Neural cell (in vitro differentiated cells): ENCODE measurements at regions not wholly inside any gene's neighbourhood (a gene's known extent, or its start where the extent isn't known, plus 50 kb on each side); places are given as distances from the start of the nearest gene placed in this dataset.

Experiments used
- H2AFZ ChIP-seq: fragments of 200-600, 300-800 bp; sonication (generic), shearing (Covaris generic); 2 replicates; pipeline ENCODE4 v1.6.0; 2014; ENCODE audit warnings: low read depth, mild to moderate bottlenecking, antibody characterized with exemption, low read length, moderate library complexity
- H3F3A ChIP-seq: fragments of 200-600 bp; shearing (Covaris generic); 2 replicates; pipeline ENCODE4 v1.6.1; 2016; ENCODE audit warnings: mild to moderate bottlenecking, moderate library complexity, mixed read lengths, antibody characterized with exemption, low read length; ENCODE audit not compliant: insufficient read depth, poor library complexity, severe bottlenecking
- H3K27ac ChIP-seq: fragments of 200-600, 300-800 bp; sonication (generic), shearing (Covaris generic); 2 replicates; pipeline ENCODE4 v1.5.1; 2014; ENCODE audit warnings: mild to moderate bottlenecking, low read length, moderate library complexity
- H3K27me3 ChIP-seq: fragments of 300-800, 200-600 bp; sonication (generic), shearing (Covaris generic); 2 replicates; pipeline ENCODE4 v1.6.0; 2014; ENCODE audit warnings: mild to moderate bottlenecking, low read depth, low read length, moderate library complexity; ENCODE audit not compliant: insufficient read depth
- H3K36me3 ChIP-seq: fragments of 300-800, 200-600 bp; sonication (generic), shearing (Covaris generic); 2 replicates; pipeline ENCODE4 v1.5.1; 2014; ENCODE audit warnings: mild to moderate bottlenecking, antibody characterized with exemption, low read length, moderate library complexity; ENCODE audit not compliant: insufficient read depth
- H3K4me2 ChIP-seq: fragments of 300-800, 200-600 bp; sonication (generic), shearing (Covaris generic); 2 replicates; pipeline ENCODE4 v1.6.0; 2014; ENCODE audit warnings: mild to moderate bottlenecking, low read length
- H3K4me3 ChIP-seq: fragments of 300-800, 200-600 bp; sonication (generic), shearing (Covaris generic); 2 replicates; pipeline ENCODE4 v1.5.1; 2014; ENCODE audit warnings: mild to moderate bottlenecking, low read length, moderate library complexity
- H3K79me2 ChIP-seq: fragments of 200-600 bp; shearing (Covaris generic); replicated peaks from 2 replicates; pipeline ENCODE4 v1.6.0; 2014; ENCODE audit warnings: mild to moderate bottlenecking, low read length, moderate library complexity; ENCODE audit not compliant: insufficient read depth
- H3K9ac ChIP-seq: fragments of 300-800, 200-600 bp; sonication (generic), shearing (Covaris generic); 2 replicates; pipeline ENCODE4 v1.6.1; 2016; ENCODE audit warnings: mild to moderate bottlenecking, low read length, mixed read lengths
- H3K9me2 ChIP-seq: fragments of 200-600 bp; shearing (Covaris generic); 2 replicates; pipeline ENCODE4 v1.6.1; 2016; ENCODE audit warnings: mild to moderate bottlenecking, low read length, mixed read lengths; ENCODE audit not compliant: insufficient read depth
- H3K9me3 ChIP-seq: fragments of 200-600, 300-800 bp; sonication (generic), shearing (Covaris generic); 2 replicates; pipeline ENCODE4 v1.6.1; 2016; ENCODE audit warnings: mild to moderate bottlenecking, mixed run types, low read length, moderate library complexity, mixed read lengths
- H4K20me1 ChIP-seq: fragments of 200-600 bp; shearing (Covaris generic); 2 replicates; pipeline ENCODE4 v1.6.1; 2016; ENCODE audit warnings: mild to moderate bottlenecking, mixed run types; ENCODE audit not compliant: insufficient read depth
- CTCF ChIP-seq: fragments of 450-650 bp; IDR thresholded peaks from 2 replicates; pipeline ENCODE4 v1.5.1; 2014; ENCODE audit warnings: antibody characterized with exemption, mild to moderate bottlenecking, moderate library complexity; ENCODE audit not compliant: poor library complexity, severe bottlenecking
- EP300 ChIP-seq: fragments of 450-650 bp; conservative IDR thresholded peaks from 2 replicates; pipeline ENCODE4 v1.6.1; 2014; ENCODE audit warnings: antibody characterized with exemption, mild to moderate bottlenecking, moderate library complexity; ENCODE audit not compliant: poor library complexity, severe bottlenecking
- EZH2 ChIP-seq: fragments of 200-600, 300-800 bp; shearing (Covaris generic), sonication (generic); IDR thresholded peaks from 2 replicates; pipeline ENCODE4 v1.6.1; 2014; ENCODE audit warnings: antibody characterized with exemption, low read length, borderline replicate concordance, mild to moderate bottlenecking; ENCODE audit not compliant: insufficient read depth, poor library complexity, severe bottlenecking
- MXI1 ChIP-seq: fragments of 450-650 bp; conservative IDR thresholded peaks from 2 replicates; pipeline ENCODE4 v1.6.1; 2014; ENCODE audit warnings: antibody characterized with exemption, mild to moderate bottlenecking; ENCODE audit not compliant: poor library complexity, severe bottlenecking
- POLR2AphosphoS5 ChIP-seq: IDR thresholded peaks from 2 replicates; pipeline ENCODE4 v1.6.1; 2012
- RAD21 ChIP-seq: fragments of 450-650 bp; conservative IDR thresholded peaks from 2 replicates; pipeline ENCODE4 v1.6.1; 2014; ENCODE audit warnings: antibody characterized with exemption, mild to moderate bottlenecking, moderate library complexity
- REST ChIP-seq: IDR thresholded peaks from 2 replicates; pipeline ENCODE4 v1.6.1; 2012; ENCODE audit warnings: borderline replicate concordance
- SMC3 ChIP-seq: fragments of 450-650 bp; conservative IDR thresholded peaks from 2 replicates; pipeline ENCODE4 v1.6.1; 2014; ENCODE audit warnings: antibody characterized with exemption, mild to moderate bottlenecking, moderate library complexity; ENCODE audit not compliant: poor library complexity
- TAF1 ChIP-seq: IDR thresholded peaks from 2 replicates; pipeline ENCODE4 v1.6.1; 2012; ENCODE audit warnings: low read depth

- Histone ChIP-seq H2AFZ (no peak overlapping the region), H3K4me2 (no peak overlapping the region), H3F3A (no peaks in the 10 kb centered on the region), H3K79me2 (no peaks in the 10 kb centered on the region), H3K27me3 (no peaks in the 10 kb centered on the region), H3K36me3 (no peaks in the 10 kb centered on the region), H3K27ac (no peak overlapping the region), H3K9ac (no peak overlapping the region), H3K9me3 (no peaks in the 10 kb centered on the region), H3K4me3 (no peak overlapping the region), H4K20me1 (no peaks in the 10 kb centered on the region), H3K9me2 (no peaks in the 10 kb centered on the region)
- TF ChIP-seq POLR2AphosphoS5 = no peak
- TF ChIP-seq TAF1 = no peak
- TF ChIP-seq EZH2 = no peak
- TF ChIP-seq CTCF = peak; percentile 59
- peak; percentile 57 for TF ChIP-seq RAD21
- peak; percentile 58 for TF ChIP-seq SMC3
- TF ChIP-seq MXI1 = no peak
These were observed 63.1 kb upstream of the UBE3A start for GRCh38 chr15:25501828-25502446.

- H3K27ac ChIP-seq = no peak overlapping the region
- H3K9ac ChIP-seq = no peak overlapping the region
- TF ChIP-seq SMC3 (no peak), POLR2AphosphoS5 (no peak), CTCF (no peak), RAD21 (no peak), TAF1 (no peak), EZH2 (no peak), EP300 (no peak), REST (no peak), MXI1 (no peak)
- no peaks in the 10 kb centered on the region for H3K79me2 ChIP-seq
- no peaks in the 10 kb centered on the region for H3K27me3 ChIP-seq
- H2AFZ ChIP-seq = no peak overlapping the region
- H3K9me2 ChIP-seq = no peaks in the 10 kb centered on the region
- H3K9me3 ChIP-seq = no peaks in the 10 kb centered on the region
- no peak overlapping the region for H3K4me3 ChIP-seq
- no peaks in the 10 kb centered on the region for H3K36me3 ChIP-seq
- H3K4me2 ChIP-seq = no peak overlapping the region
- no peaks in the 10 kb centered on the region for H4K20me1 ChIP-seq
- no peaks in the 10 kb centered on the region for H3F3A ChIP-seq
These were observed 60.0 kb upstream of the UBE3A start for GRCh38 chr15:25498835-25499234.
